ENCODE measurements at regions not wholly inside any gene's neighbourhood (a gene's known extent, or its start where the extent isn't known, plus 50 kb on each side); places are given as distances from the start of the nearest gene placed in this dataset.

DNA sequence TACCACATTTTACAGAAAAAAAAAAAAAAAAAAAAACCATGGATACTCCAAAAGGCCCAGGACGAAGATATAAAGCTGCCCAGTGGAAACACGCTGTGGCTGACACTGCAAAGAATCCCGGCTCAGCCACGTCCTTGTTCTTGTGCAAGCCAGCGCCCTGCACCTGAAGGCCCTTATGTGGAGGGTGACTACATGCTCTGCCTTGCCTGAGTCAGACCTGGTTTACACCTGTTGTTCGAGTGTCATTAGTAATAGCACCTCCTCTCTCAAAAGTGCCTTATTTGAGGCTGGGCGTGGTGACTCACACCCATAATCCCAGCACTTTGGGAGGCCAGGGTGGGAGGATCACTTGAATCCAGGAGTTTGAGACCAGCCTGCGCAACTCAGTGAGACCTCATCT is 54.3 kb upstream of the ZSWIM6 start:
- TF ChIP-seq, protein P1, sequence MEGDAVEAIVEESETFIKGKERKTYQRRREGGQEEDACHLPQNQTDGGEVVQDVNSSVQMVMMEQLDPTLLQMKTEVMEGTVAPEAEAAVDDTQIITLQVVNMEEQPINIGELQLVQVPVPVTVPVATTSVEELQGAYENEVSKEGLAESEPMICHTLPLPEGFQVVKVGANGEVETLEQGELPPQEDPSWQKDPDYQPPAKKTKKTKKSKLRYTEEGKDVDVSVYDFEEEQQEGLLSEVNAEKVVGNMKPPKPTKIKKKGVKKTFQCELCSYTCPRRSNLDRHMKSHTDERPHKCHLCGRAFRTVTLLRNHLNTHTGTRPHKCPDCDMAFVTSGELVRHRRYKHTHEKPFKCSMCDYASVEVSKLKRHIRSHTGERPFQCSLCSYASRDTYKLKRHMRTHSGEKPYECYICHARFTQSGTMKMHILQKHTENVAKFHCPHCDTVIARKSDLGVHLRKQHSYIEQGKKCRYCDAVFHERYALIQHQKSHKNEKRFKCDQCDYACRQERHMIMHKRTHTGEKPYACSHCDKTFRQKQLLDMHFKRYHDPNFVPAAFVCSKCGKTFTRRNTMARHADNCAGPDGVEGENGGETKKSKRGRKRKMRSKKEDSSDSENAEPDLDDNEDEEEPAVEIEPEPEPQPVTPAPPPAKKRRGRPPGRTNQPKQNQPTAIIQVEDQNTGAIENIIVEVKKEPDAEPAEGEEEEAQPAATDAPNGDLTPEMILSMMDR (conservative IDR thresholded peaks at IDR 0.05) = no peak
- no peak for TF ChIP-seq ZFX (IDR thresholded peaks at IDR 0.05)
